HepG2 (cell line): ENCODE measurements at regions not wholly inside any gene's neighbourhood (a gene's known extent, or its start where the extent isn't known, plus 50 kb on each side); places are given as distances from the start of the nearest gene placed in this dataset.

Experiments used
- ATF7 ChIP-seq, 2 experiments: fragments of 450-650 bp in 1 of 2; sonication (generic) in 1 of 2; formaldehyde crosslinking in 1 of 2; IDR thresholded peaks; 2 replicates each; pipeline versions ENCODE4 v1.4.0 to v1.6.1; 2016 to 2020; ENCODE audit warnings: antibody characterized with exemption in 1 of 2, mild to moderate bottlenecking in 1 of 2, missing genetic modification reagents in 1 of 2
- DNMT3B ChIP-seq: conservative IDR thresholded peaks from 2 replicates; pipeline ENCODE4 v1.6.1; 2016; ENCODE audit warnings: missing biosample characterization, control low read depth
- FLYWCH1 ChIP-seq: sonication (generic); formaldehyde crosslinking; IDR thresholded peaks from 2 replicates; pipeline ENCODE4 v1.8.1; 2023; ENCODE audit warnings: mild to moderate bottlenecking, missing genetic modification reagents
- MEIS2 ChIP-seq: sonication (generic); formaldehyde crosslinking; IDR thresholded peaks from 2 replicates; pipeline ENCODE4 v1.9.0; 2021; ENCODE audit warnings: mild to moderate bottlenecking, missing genetic modification reagents
- MTF1 ChIP-seq: sonication (generic); formaldehyde crosslinking; IDR thresholded peaks from 2 replicates; pipeline ENCODE4 v1.5.0; 2020; ENCODE audit warnings: missing genetic modification reagents
- NFYC ChIP-seq: IDR thresholded peaks from 2 replicates; pipeline ENCODE4 v1.6.1; 2016; ENCODE audit warnings: missing genetic modification reagents, missing compliant biosample characterization
- SETDB1 ChIP-seq: sonication (generic); formaldehyde crosslinking; IDR thresholded peaks from 2 replicates; pipeline ENCODE4 v1.5.1; 2020; ENCODE audit warnings: missing genetic modification reagents, mild to moderate bottlenecking, borderline replicate concordance
- SMARCC2 ChIP-seq: fragments of 450-650 bp; IDR thresholded peaks from 2 replicates; pipeline ENCODE4 v1.6.1; 2017; ENCODE audit warnings: antibody characterized with exemption, mild to moderate bottlenecking
- ZBTB38 ChIP-seq: sonication (generic); formaldehyde crosslinking; IDR thresholded peaks from 2 replicates; pipeline ENCODE4 v1.5.1; 2020; ENCODE audit warnings: mild to moderate bottlenecking, missing genetic modification reagents
- ZBTB43 ChIP-seq: sonication (generic); formaldehyde crosslinking; conservative IDR thresholded peaks from 2 replicates; pipeline ENCODE4 v1.4.0; 2020; ENCODE audit warnings: missing genetic modification reagents
- ZMAT5 ChIP-seq: sonication (generic); formaldehyde crosslinking; IDR thresholded peaks from 2 replicates; pipeline ENCODE4 v1.5.0; 2020; ENCODE audit warnings: mild to moderate bottlenecking, low read depth, missing genetic modification reagents, borderline replicate concordance
- ZNF205 ChIP-seq: IDR thresholded peaks from 2 replicates; pipeline ENCODE4 v1.6.1; 2018; ENCODE audit warnings: missing biosample characterization, missing genetic modification reagents
- ZNF292 ChIP-seq: sonication (generic); formaldehyde crosslinking; IDR thresholded peaks from 2 replicates; pipeline ENCODE4 v1.8.1; 2022; ENCODE audit warnings: mild to moderate bottlenecking, low read depth, missing genetic modification reagents, borderline replicate concordance
- ZNF644 ChIP-seq: IDR thresholded peaks from 2 replicates; pipeline ENCODE4 v1.6.1; 2016; ENCODE audit warnings: low read depth
- ZNF772 ChIP-seq: sonication (generic); formaldehyde crosslinking; IDR thresholded peaks from 2 replicates; pipeline ENCODE4 v1.5.0; 2020; ENCODE audit warnings: mild to moderate bottlenecking, missing genetic modification reagents
- ZSCAN21 ChIP-seq: sonication (generic); formaldehyde crosslinking; IDR thresholded peaks from 2 replicates; pipeline ENCODE4 v1.8.0; 2022; ENCODE audit warnings: mild to moderate bottlenecking, missing genetic modification reagents, moderate library complexity, borderline replicate concordance
- TF ChIP-seq, protein P1 (sequence below): sonication (generic); formaldehyde crosslinking; IDR thresholded peaks from 2 replicates; pipeline ENCODE4 v1.5.0; 2020; ENCODE audit warnings: missing genetic modification reagents
- TF ChIP-seq, protein P2 (sequence below): sonication (generic); formaldehyde crosslinking; IDR thresholded peaks from 2 replicates; pipeline ENCODE4 v1.4.0; 2020; ENCODE audit warnings: missing genetic modification reagents, borderline replicate concordance

- TF ChIP-seq ZMAT5 = no peak
- no peak for TF ChIP-seq ZSCAN21 (CRISPR knock-in tag)
- TF ChIP-seq ZBTB43 (CRISPR knock-in tag) = 0 out of 2 replicates have a peak, but pooled peaks have one; percentile 59
- TF ChIP-seq FLYWCH1 = no peak
- TF ChIP-seq SETDB1 = no peak
- TF ChIP-seq SMARCC2 = 0 out of 2 replicates have a peak, but pooled peaks have one; percentile 40
- TF ChIP-seq MEIS2 = peak; percentile 75
- TF ChIP-seq ZNF644 (CRISPR knock-in tag) = peak; percentile 48; the same call in 1 of the 2 replicates
- TF ChIP-seq ZNF292 (CRISPR knock-in tag) = 0 out of 2 replicates have a peak, but pooled peaks have one; percentile 41
- TF ChIP-seq ZBTB38 (CRISPR knock-in tag) = no peak
- TF ChIP-seq ATF7 (IDR thresholded peaks at IDR 0.05) = no peak
- TF ChIP-seq ATF7 (CRISPR knock-in tag; IDR thresholded peaks at IDR 0.05) = no peak; the same call in 1 of the 2 replicates
- no peak; the same call in 1 of the 2 replicates for TF ChIP-seq DNMT3B (CRISPR knock-in tag)
- peak; percentile 90 for TF ChIP-seq ZNF205
- TF ChIP-seq MTF1 (CRISPR knock-in tag) = no peak
- TF ChIP-seq, protein P1, sequence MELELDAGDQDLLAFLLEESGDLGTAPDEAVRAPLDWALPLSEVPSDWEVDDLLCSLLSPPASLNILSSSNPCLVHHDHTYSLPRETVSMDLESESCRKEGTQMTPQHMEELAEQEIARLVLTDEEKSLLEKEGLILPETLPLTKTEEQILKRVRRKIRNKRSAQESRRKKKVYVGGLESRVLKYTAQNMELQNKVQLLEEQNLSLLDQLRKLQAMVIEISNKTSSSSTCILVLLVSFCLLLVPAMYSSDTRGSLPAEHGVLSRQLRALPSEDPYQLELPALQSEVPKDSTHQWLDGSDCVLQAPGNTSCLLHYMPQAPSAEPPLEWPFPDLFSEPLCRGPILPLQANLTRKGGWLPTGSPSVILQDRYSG = no peak
- TF ChIP-seq, protein P2, sequence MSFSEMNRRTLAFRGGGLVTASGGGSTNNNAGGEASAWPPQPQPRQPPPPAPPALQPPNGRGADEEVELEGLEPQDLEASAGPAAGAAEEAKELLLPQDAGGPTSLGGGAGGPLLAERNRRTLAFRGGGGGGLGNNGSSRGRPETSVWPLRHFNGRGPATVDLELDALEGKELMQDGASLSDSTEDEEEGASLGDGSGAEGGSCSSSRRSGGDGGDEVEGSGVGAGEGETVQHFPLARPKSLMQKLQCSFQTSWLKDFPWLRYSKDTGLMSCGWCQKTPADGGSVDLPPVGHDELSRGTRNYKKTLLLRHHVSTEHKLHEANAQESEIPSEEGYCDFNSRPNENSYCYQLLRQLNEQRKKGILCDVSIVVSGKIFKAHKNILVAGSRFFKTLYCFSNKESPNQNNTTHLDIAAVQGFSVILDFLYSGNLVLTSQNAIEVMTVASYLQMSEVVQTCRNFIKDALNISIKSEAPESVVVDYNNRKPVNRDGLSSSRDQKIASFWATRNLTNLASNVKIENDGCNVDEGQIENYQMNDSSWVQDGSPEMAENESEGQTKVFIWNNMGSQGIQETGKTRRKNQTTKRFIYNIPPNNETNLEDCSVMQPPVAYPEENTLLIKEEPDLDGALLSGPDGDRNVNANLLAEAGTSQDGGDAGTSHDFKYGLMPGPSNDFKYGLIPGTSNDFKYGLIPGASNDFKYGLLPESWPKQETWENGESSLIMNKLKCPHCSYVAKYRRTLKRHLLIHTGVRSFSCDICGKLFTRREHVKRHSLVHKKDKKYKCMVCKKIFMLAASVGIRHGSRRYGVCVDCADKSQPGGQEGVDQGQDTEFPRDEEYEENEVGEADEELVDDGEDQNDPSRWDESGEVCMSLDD (CRISPR knock-in tag) = no peak
- peak; percentile 38 for TF ChIP-seq NFYC (CRISPR knock-in tag)
- TF ChIP-seq ZNF772 (CRISPR knock-in tag) = peak; percentile 60; the same call in 1 of the 2 replicates
Measured at GRCh38 chr4:157994863-157995262, 178.0 kb downstream of the GASK1B start (continued).
